NB4 (cell line): ENCODE measurements at regions not wholly inside any gene's neighbourhood (a gene's known extent, or its start where the extent isn't known, plus 50 kb on each side); places are given as distances from the start of the nearest gene placed in this dataset.

Source experiments
- MYC ChIP-seq: IDR thresholded peaks from 2 replicates; pipeline ENCODE4 v1.6.1; 2011; ENCODE audit warnings: low read depth, low read length
- POLR2A ChIP-seq: IDR thresholded peaks from 2 replicates; pipeline ENCODE4 v1.6.1; 2011; ENCODE audit warnings: mild to moderate bottlenecking; ENCODE audit not compliant: insufficient read length; ENCODE audit errors: extremely low read depth
- TF ChIP-seq, protein P1 (sequence below): IDR thresholded peaks from one replicate; pipeline ENCODE4 v1.5.1; 2012; ENCODE audit warnings: low read depth, low read length
- TF ChIP-seq, protein P2 (sequence below): IDR thresholded peaks from 2 replicates; pipeline ENCODE4 v1.6.1; 2011; ENCODE audit warnings: low read depth, low read length

DNA sequence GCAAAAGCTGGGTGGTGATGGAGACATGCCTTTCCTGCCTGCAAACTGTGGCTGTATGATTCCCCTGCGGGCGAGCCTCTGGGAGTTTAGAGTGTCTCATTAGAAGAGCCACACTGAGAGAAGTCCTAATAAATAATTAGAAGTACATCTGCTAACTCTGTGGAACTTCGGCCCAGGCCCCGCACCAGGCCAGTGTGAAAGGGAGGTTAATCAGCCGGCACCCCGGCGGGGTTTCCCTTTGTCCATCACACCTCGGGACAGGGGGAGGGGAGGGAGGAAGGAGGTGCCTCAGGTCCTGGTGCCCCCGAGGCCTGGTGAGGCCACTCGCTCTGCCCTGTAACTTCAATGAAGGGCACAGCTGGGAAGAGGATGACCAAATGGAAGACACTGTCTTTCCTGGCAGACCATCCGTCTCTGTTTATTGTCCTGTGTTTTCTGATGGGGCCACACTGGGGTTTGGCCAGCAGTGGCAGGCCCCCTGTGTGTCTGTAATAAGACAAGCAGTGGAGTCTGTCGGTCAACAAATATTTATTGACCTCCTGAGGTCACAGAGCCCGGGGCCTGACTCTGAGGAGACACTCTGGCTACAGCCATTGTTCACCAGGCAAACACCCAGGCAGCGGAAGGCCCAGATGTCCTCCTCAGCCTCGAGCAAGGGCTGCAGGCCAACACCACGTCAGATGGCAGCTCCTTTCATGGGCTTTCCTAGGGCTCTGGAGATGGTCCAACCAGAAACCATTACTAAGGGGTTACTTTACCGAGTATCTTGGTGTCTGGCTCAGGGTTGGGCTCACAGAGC, 267.5 kb upstream of the RAB4A start:
- TF ChIP-seq, protein P1, sequence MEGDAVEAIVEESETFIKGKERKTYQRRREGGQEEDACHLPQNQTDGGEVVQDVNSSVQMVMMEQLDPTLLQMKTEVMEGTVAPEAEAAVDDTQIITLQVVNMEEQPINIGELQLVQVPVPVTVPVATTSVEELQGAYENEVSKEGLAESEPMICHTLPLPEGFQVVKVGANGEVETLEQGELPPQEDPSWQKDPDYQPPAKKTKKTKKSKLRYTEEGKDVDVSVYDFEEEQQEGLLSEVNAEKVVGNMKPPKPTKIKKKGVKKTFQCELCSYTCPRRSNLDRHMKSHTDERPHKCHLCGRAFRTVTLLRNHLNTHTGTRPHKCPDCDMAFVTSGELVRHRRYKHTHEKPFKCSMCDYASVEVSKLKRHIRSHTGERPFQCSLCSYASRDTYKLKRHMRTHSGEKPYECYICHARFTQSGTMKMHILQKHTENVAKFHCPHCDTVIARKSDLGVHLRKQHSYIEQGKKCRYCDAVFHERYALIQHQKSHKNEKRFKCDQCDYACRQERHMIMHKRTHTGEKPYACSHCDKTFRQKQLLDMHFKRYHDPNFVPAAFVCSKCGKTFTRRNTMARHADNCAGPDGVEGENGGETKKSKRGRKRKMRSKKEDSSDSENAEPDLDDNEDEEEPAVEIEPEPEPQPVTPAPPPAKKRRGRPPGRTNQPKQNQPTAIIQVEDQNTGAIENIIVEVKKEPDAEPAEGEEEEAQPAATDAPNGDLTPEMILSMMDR: no peak
- TF ChIP-seq, protein P2, sequence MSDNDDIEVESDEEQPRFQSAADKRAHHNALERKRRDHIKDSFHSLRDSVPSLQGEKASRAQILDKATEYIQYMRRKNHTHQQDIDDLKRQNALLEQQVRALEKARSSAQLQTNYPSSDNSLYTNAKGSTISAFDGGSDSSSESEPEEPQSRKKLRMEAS: no peak
- TF ChIP-seq POLR2A (no peak), MYC (no peak)
